ENCODE measurements at regions not wholly inside any gene's neighbourhood (a gene's known extent, or its start where the extent isn't known, plus 50 kb on each side); places are given as distances from the start of the nearest gene placed in this dataset.

DNA sequence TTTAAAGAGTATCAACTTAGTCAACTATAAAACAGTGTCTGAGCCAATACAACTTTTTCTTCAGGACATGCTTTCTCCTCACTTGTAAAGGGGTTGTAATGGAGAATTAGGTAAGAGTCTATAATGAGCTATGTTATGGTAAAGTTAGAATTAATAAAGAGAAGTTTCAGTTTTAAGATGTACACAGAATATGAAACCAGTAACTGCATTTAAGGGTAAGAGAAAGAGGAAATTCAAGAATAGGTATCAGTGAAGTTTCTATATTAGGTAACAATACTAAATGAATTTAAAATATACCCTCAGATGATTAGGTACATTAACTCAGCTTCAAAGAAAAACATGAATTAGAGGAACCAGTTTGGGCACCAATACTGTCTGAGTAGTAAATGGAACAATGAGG is 1444.3 kb upstream of the ADGRB3 start:
- TF ChIP-seq, protein P1, sequence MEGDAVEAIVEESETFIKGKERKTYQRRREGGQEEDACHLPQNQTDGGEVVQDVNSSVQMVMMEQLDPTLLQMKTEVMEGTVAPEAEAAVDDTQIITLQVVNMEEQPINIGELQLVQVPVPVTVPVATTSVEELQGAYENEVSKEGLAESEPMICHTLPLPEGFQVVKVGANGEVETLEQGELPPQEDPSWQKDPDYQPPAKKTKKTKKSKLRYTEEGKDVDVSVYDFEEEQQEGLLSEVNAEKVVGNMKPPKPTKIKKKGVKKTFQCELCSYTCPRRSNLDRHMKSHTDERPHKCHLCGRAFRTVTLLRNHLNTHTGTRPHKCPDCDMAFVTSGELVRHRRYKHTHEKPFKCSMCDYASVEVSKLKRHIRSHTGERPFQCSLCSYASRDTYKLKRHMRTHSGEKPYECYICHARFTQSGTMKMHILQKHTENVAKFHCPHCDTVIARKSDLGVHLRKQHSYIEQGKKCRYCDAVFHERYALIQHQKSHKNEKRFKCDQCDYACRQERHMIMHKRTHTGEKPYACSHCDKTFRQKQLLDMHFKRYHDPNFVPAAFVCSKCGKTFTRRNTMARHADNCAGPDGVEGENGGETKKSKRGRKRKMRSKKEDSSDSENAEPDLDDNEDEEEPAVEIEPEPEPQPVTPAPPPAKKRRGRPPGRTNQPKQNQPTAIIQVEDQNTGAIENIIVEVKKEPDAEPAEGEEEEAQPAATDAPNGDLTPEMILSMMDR (conservative IDR thresholded peaks at IDR 0.05; ENCODE audit: low read depth, low read length), result no peak
- TF ChIP-seq EZH2 (IDR thresholded peaks at IDR 0.05; ENCODE audit: borderline replicate concordance, low read depth, low read length, poor library complexity, severe bottlenecking), result no peak

All from A673 (cell line).